H9 (cell line): ENCODE measurements at regions not wholly inside any gene's neighbourhood (a gene's known extent, or its start where the extent isn't known, plus 50 kb on each side); places are given as distances from the start of the nearest gene placed in this dataset.

Source experiments
- DNase-seq: peaks from one replicate; pipeline ENCODE4 v3.0.0-alpha.2; 2017
- H2AFZ ChIP-seq: one replicate; pipeline ENCODE4 v1.6.1; 2013; ENCODE audit warnings: mild to moderate bottlenecking, low read length, control low read depth, moderate library complexity
- H2AK5ac ChIP-seq: 2 replicates; pipeline ENCODE4 v1.6.1; 2013; ENCODE audit warnings: low read length, control low read depth, mixed read lengths; ENCODE audit not compliant: insufficient read length
- H2BK120ac ChIP-seq: one replicate; pipeline ENCODE4 v1.6.1; 2013; ENCODE audit warnings: low read depth, mild to moderate bottlenecking, low read length, control low read depth, inconsistent platforms; ENCODE audit not compliant: poor library complexity, severe bottlenecking
- H2BK12ac ChIP-seq: 2 replicates; pipeline ENCODE4 v1.6.1; 2013; ENCODE audit warnings: low read length, control low read depth, mixed read lengths, low read depth; ENCODE audit not compliant: insufficient read length
- H2BK15ac ChIP-seq: 2 replicates; pipeline ENCODE4 v1.6.1; 2013; ENCODE audit warnings: low read depth, low read length, control low read depth
- H2BK20ac ChIP-seq: one replicate; pipeline ENCODE4 v1.6.1; 2013; ENCODE audit warnings: low read depth, mild to moderate bottlenecking, low read length, control low read depth, inconsistent platforms; ENCODE audit not compliant: poor library complexity, severe bottlenecking
- H2BK5ac ChIP-seq: 2 replicates; pipeline ENCODE4 v1.6.1; 2013; ENCODE audit warnings: low read length, control low read depth, mixed read lengths; ENCODE audit not compliant: insufficient read length
- H3K14ac ChIP-seq: 2 replicates; pipeline ENCODE4 v1.6.1; 2013; ENCODE audit warnings: low read length, control low read depth; ENCODE audit not compliant: insufficient read depth
- H3K18ac ChIP-seq: 2 replicates; pipeline ENCODE4 v1.6.1; 2013; ENCODE audit warnings: low read depth, mild to moderate bottlenecking, mixed read lengths, low read length, control low read depth; ENCODE audit not compliant: insufficient read length
- H3K23ac ChIP-seq: 2 replicates; pipeline ENCODE4 v1.6.1; 2013; ENCODE audit warnings: low read length, control low read depth, mixed read lengths, low read depth; ENCODE audit not compliant: insufficient read length
- H3K23me2 ChIP-seq: 2 replicates; pipeline ENCODE4 v1.6.1; 2013; ENCODE audit warnings: low read depth, mild to moderate bottlenecking, mixed read lengths, low read length, control low read depth; ENCODE audit not compliant: insufficient read length, poor library complexity, severe bottlenecking
- H3K27ac ChIP-seq: 2 replicates; pipeline ENCODE4 v1.5.1; 2013; ENCODE audit warnings: low read length, control low read depth, mixed read lengths, low read depth; ENCODE audit not compliant: insufficient read length
- H3K27me3 ChIP-seq: 2 replicates; pipeline ENCODE4 v1.6.1; 2013; ENCODE audit warnings: low read length, control low read depth, inconsistent platforms; ENCODE audit not compliant: insufficient read depth
- H3K4ac ChIP-seq: 2 replicates; pipeline ENCODE4 v1.6.1; 2013; ENCODE audit warnings: low read depth, mild to moderate bottlenecking, control low read depth, inconsistent platforms, low read length, moderate library complexity
- H3K4me1 ChIP-seq: 2 replicates; pipeline ENCODE4 v1.6.1; 2013; ENCODE audit warnings: low read length, control low read depth, inconsistent platforms; ENCODE audit not compliant: insufficient read depth
- H3K4me2 ChIP-seq: 2 replicates; pipeline ENCODE4 v1.6.1; 2013; ENCODE audit warnings: low read length, control low read depth, mixed read lengths; ENCODE audit not compliant: insufficient read length, insufficient read depth
- H3K56ac ChIP-seq: 2 replicates; pipeline ENCODE4 v1.6.1; 2013; ENCODE audit warnings: low read depth, mild to moderate bottlenecking, mixed read lengths, low read length, control low read depth; ENCODE audit not compliant: insufficient read length
- H3K79me1 ChIP-seq: 2 replicates; pipeline ENCODE4 v1.6.1; 2013; ENCODE audit warnings: low read depth, mild to moderate bottlenecking, moderate library complexity, low read length, control low read depth, inconsistent platforms; ENCODE audit not compliant: insufficient read depth, poor library complexity, severe bottlenecking
- H3K79me2 ChIP-seq: 2 replicates; pipeline ENCODE4 v1.6.1; 2013; ENCODE audit warnings: low read length, control low read depth, inconsistent platforms; ENCODE audit not compliant: insufficient read depth
- H3K9ac ChIP-seq: 2 replicates; pipeline ENCODE4 v1.6.1; 2013; ENCODE audit warnings: low read length, control low read depth, mixed read lengths; ENCODE audit not compliant: insufficient read length; ENCODE audit errors: extremely low read depth
- H3K9me3 ChIP-seq: one replicate; pipeline ENCODE4 v1.6.1; 2013; ENCODE audit warnings: low read depth, low read length, inconsistent platforms; ENCODE audit not compliant: control insufficient read depth
- H3T11ph ChIP-seq: one replicate; pipeline ENCODE4 v1.6.1; 2013; ENCODE audit warnings: mild to moderate bottlenecking, low read length, control low read depth, inconsistent platforms
- H4K20me1 ChIP-seq: one replicate; pipeline ENCODE4 v1.6.1; 2013; ENCODE audit not compliant: control insufficient read depth, insufficient read length, insufficient read depth
- H4K5ac ChIP-seq: 2 replicates; pipeline ENCODE4 v1.6.1; 2013; ENCODE audit warnings: low read depth, mild to moderate bottlenecking, mixed read lengths, low read length, control low read depth; ENCODE audit not compliant: insufficient read length
- H4K8ac ChIP-seq: replicated peaks from 2 replicates; pipeline ENCODE4 v1.6.1; 2013; ENCODE audit warnings: low read length, control low read depth, mixed read lengths, low read depth; ENCODE audit not compliant: insufficient read length
- H4K91ac ChIP-seq: 2 replicates; pipeline ENCODE4 v1.6.1; 2013; ENCODE audit warnings: low read depth, mild to moderate bottlenecking, moderate library complexity, mixed read lengths, low read length, control low read depth; ENCODE audit not compliant: insufficient read length
- H3K27ac Mint-ChIP-seq, 3 experiments: 2 replicates in 2 of 3; 3 replicates in 1 of 3; pipeline ENCODE4 v1.8.0; 2020 to 2021; ENCODE audit warnings: mixed read lengths in 3 of 3, mild to moderate bottlenecking in 1 of 3, moderate library complexity in 1 of 3
- H3K27me3 Mint-ChIP-seq: 2 replicates; pipeline ENCODE4 v1.8.0; 2021; ENCODE audit warnings: low read depth, mild to moderate bottlenecking, moderate library complexity, mixed read lengths
- H3K36me3 Mint-ChIP-seq, 3 experiments: 2 replicates in 2 of 3; 3 replicates in 1 of 3; pipeline ENCODE4 v1.8.0; 2020 to 2021; ENCODE audit warnings: low read depth in 3 of 3, mixed read lengths in 3 of 3; ENCODE audit not compliant: insufficient read depth in 1 of 3
- H3K4me1 Mint-ChIP-seq, 2 experiments: 2 replicates each; pipeline ENCODE4 v1.8.0; 2020; ENCODE audit warnings: mixed read lengths in 2 of 2
- H3K4me3 Mint-ChIP-seq, 2 experiments: 2 replicates in 1 of 2; 3 replicates in 1 of 2; pipeline ENCODE4 v1.8.0; 2020 to 2021; ENCODE audit warnings: mild to moderate bottlenecking in 2 of 2, mixed read lengths in 2 of 2, moderate library complexity in 1 of 2
- H3K9me3 Mint-ChIP-seq, 2 experiments: 2 replicates in 1 of 2; 3 replicates in 1 of 2; pipeline ENCODE4 v1.8.0; 2020; ENCODE audit warnings: mild to moderate bottlenecking in 2 of 2, mixed read lengths in 2 of 2, moderate library complexity in 1 of 2
- WGBS: extraction: QIAGEN DNeasy Blood & Tissue Kit; methylation state at CpG from one replicate; pipeline ENCODE4 v1.1.7; 2013; ENCODE audit warnings: missing lambda C conversion rate, low lambda C conversion rate, mixed read lengths; ENCODE audit not compliant: insufficient read length; ENCODE audit errors: extremely low coverage; 5-methylcytosine and 5-hydroxymethylcytosine counted together
- TF ChIP-seq, protein P1 (sequence below): fragments of 200-600 bp; sonication (generic); conservative IDR thresholded peaks from 3 replicates; pipeline ENCODE4 v1.8.0; 2021; ENCODE audit warnings: antibody characterized with exemption, mild to moderate bottlenecking

DNA sequence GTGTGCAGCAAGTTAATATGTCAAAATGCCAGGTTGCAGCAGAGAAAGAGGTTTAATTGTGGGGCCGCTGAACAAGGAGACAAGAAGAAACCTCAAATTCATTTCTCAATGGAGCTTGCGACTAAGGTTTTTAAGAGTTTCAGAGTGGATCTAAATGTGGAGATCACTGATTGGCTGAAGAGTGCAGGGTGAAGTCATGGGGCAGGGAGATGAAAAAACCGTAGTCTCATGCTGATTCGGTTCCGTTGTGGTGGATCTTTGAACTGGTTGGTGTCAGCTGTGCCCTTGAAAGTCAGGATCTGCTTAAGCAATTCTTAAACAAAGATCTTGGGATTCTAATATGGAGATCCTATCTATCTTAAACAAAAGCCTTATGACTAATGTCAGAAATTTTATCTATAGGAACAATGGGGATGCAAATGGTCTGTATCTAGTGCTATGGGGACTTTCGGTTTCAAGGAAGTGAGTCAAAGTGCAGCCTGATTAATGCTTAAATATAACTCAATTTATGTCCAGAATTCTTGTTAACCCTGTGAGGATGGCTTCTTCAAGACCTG, 173.9 kb upstream of the CENPE start:
- 0 out of 7 replicates have a peak overlapping the region, but pooled peaks of 1 of the 3 experiments have one; percentile 10 for H3K27ac Mint-ChIP-seq
- Histone ChIP-seq H2BK5ac (no peak overlapping the region), H4K5ac (no peak overlapping the region), H3K27ac (no peak overlapping the region), H2BK15ac (no peak overlapping the region), H3T11ph (no peak overlapping the region), H2BK120ac (no peak overlapping the region), H3K18ac (no peak overlapping the region), H3K79me2 (no peaks in the 10 kb centered on the region), H3K23ac (no peak overlapping the region), H3K4me1 (peaks cover 10% of the 10 kb centered on the region; the same call in 1 of the 2 replicates), H2BK12ac (no peak overlapping the region), H2AK5ac (no peak overlapping the region), H3K27me3 (no peaks in the 10 kb centered on the region), H2AFZ (no peak overlapping the region), H3K14ac (no peak overlapping the region), H4K8ac (no peak overlapping the region), H3K9me3 (no peaks in the 10 kb centered on the region), H2BK20ac (no peak overlapping the region), H3K56ac (no peak overlapping the region), H3K4ac (no peak overlapping the region), H4K20me1 (no peaks in the 10 kb centered on the region), H3K79me1 (no peaks in the 10 kb centered on the region), H4K91ac (no peak overlapping the region), H3K23me2 (no peaks in the 10 kb centered on the region), H3K4me2 (no peak overlapping the region), H3K9ac (no peak overlapping the region)
- H3K36me3 Mint-ChIP-seq = peaks cover 0 to 11% (median 0%) of the 10 kb centered on the region in 3 experiments; a peak in 3 of 7 replicates
- peaks cover 3 to 7% of the 10 kb centered on the region in 2 experiments for H3K4me1 Mint-ChIP-seq
- no peak overlapping the region for H3K4me3 Mint-ChIP-seq
- WGBS = no CpG with 5 or more reads among the region's 6 CpGs
- H3K9me3 Mint-ChIP-seq = no peaks in the 10 kb centered on the region; a peak in 1 of 5 replicates
- peaks cover 4% of the 10 kb centered on the region for H3K27me3 Mint-ChIP-seq
- TF ChIP-seq, protein P1, sequence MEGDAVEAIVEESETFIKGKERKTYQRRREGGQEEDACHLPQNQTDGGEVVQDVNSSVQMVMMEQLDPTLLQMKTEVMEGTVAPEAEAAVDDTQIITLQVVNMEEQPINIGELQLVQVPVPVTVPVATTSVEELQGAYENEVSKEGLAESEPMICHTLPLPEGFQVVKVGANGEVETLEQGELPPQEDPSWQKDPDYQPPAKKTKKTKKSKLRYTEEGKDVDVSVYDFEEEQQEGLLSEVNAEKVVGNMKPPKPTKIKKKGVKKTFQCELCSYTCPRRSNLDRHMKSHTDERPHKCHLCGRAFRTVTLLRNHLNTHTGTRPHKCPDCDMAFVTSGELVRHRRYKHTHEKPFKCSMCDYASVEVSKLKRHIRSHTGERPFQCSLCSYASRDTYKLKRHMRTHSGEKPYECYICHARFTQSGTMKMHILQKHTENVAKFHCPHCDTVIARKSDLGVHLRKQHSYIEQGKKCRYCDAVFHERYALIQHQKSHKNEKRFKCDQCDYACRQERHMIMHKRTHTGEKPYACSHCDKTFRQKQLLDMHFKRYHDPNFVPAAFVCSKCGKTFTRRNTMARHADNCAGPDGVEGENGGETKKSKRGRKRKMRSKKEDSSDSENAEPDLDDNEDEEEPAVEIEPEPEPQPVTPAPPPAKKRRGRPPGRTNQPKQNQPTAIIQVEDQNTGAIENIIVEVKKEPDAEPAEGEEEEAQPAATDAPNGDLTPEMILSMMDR = no peak
- no peak for DNase-seq
